ENCODE measurements at regions not wholly inside any gene's neighbourhood (a gene's known extent, or its start where the extent isn't known, plus 50 kb on each side); places are given as distances from the start of the nearest gene placed in this dataset.

- TF ChIP-seq CTCF (IDR thresholded peaks at IDR 0.05) = no peak
- no peak for TF ChIP-seq POLR2A (IDR thresholded peaks at IDR 0.05)
- no peak for TF ChIP-seq POLR2AphosphoS5 (IDR thresholded peaks at IDR 0.05)
Measured at GRCh38 chr7:119879835-119880234, 393.1 kb upstream of the KCND2 start.

Data from breast epithelium (tissue), 3 donors.